Heart right ventricle (tissue), 16 donors: ENCODE measurements at regions not wholly inside any gene's neighbourhood (a gene's known extent, or its start where the extent isn't known, plus 50 kb on each side); places are given as distances from the start of the nearest gene placed in this dataset.

Experiments
- ATAC-seq, 8 donors: fragments of 200-7000 bp; cut with Tn5 transposase; one replicate each; pipeline ENCODE4 v1.9.1; 2020; ENCODE audit warnings: mild to moderate bottlenecking in 8 of 8, moderate library complexity in 8 of 8, moderate number of reproducible peaks in 1 of 8
- DNase-seq, 2 donors: peaks; one replicate each; pipeline ENCODE4 v3.0.0-alpha.2; 2020
- H3K27ac ChIP-seq, 10 donors: fragments of 200-600 bp; sonication (generic) in 2 of 10; one replicate each; pipeline versions ENCODE4 v1.5.0 to v1.8.0; 2020 to 2022; ENCODE audit warnings: mild to moderate bottlenecking in 3 of 10
- H3K27me3 ChIP-seq, 7 donors: fragments of 200-600 bp; one replicate each; pipeline ENCODE4 v1.8.0; 2021 to 2022; ENCODE audit warnings: mild to moderate bottlenecking in 2 of 7
- H3K36me3 ChIP-seq, 9 donors: fragments of 200-600 bp; sonication (generic) in 1 of 9; one replicate each; pipeline versions ENCODE4 v1.5.0 to v1.8.0; 2020 to 2022; ENCODE audit warnings: mild to moderate bottlenecking in 2 of 9
- H3K4me1 ChIP-seq, 9 donors: fragments of 200-600 bp; sonication (generic) in 1 of 9; one replicate each; pipeline versions ENCODE4 v1.5.0 to v1.8.0; 2020 to 2022; ENCODE audit warnings: mild to moderate bottlenecking in 4 of 9
- H3K4me3 ChIP-seq, 10 donors: fragments of 200-600 bp; sonication (generic) in 2 of 10; one replicate each; pipeline versions ENCODE4 v1.5.0 to v1.8.0; 2020 to 2022; ENCODE audit warnings: mild to moderate bottlenecking in 7 of 10, moderate library complexity in 2 of 10
- H3K9me3 ChIP-seq, 11 donors: fragments of 200-600 bp in 10 of 11; sonication (generic) in 2 of 11; one replicate each; pipeline versions ENCODE4 v1.5.0 to v1.8.0; 2013 to 2022; ENCODE audit warnings: mild to moderate bottlenecking in 2 of 11, control low read depth in 1 of 11, moderate library complexity in 1 of 11
- WGBS, 2 donors: extraction: QIAGEN DNeasy Blood & Tissue Kit; methylation state at CpG; one replicate each; pipeline ENCODE4 v1.1.7; 2013; ENCODE audit warnings: inconsistent platforms in 1 of 2; 5-methylcytosine and 5-hydroxymethylcytosine counted together
- intact Hi-C, 10 donors: fragments of 100-400 bp; cut with DNase I; formaldehyde crosslinking; loops; one replicate each; pipeline versions ENCODE4 v1.11.1 to v1.14.2; 2022
- TF ChIP-seq, protein P1 (sequence below), 9 donors: fragments of 200-600 bp; sonication (generic) in 2 of 9; IDR thresholded peaks; one replicate each; pipeline versions ENCODE4 v1.5.0 to v1.8.0; 2021 to 2022; ENCODE audit warnings: antibody characterized with exemption in 9 of 9, mild to moderate bottlenecking in 5 of 9, moderate library complexity in 1 of 9
- donor health status: Arrhythmogenic right ventricular cardiomyopathy.
- donor health status: ischemic (EF 13 %, LVEDD 7.1; RV severe dilation, severe dysfunction).
- donor health status: healthy with polysubstance abuse.
- donor health status: DM: no; HTN: yes; CAD: no.
- donor health status: DM: no; HTN: no; CAD: no.
- donor health status: ischemic (EF 25% LVEDD 6.9; RV normal size, moderate dysfunction).
- donor health status: ischemic (EF 25% LVEDD 5.7; RV mildly dilated, moderate dysfunction).
- donor health status: healthy.
- donor health status: DM: yes; HTN: yes; CAD: no.
- donor health status: Ischemic cardiomyopathy.
- donor health status: ischemic (EF 35%, LVEDD 5.7; RV mildly dilated, moderate dysfunction).
- donor health status: nonischemic (EF 11% LVEDD 7.7; RV severe dilation, severe dysfunction).
- donor health status: DM: yes; HTN: yes; CAD: no.
- donor health status: PGD.
- donor health status: ischemic (EF 29% LVEDD 5.4; RV normal size, mild dysfunction).
- donor health status: nonischemic (EF 23%, LVEDD 6.1; RV moderate dilation, normal function).

DNA sequence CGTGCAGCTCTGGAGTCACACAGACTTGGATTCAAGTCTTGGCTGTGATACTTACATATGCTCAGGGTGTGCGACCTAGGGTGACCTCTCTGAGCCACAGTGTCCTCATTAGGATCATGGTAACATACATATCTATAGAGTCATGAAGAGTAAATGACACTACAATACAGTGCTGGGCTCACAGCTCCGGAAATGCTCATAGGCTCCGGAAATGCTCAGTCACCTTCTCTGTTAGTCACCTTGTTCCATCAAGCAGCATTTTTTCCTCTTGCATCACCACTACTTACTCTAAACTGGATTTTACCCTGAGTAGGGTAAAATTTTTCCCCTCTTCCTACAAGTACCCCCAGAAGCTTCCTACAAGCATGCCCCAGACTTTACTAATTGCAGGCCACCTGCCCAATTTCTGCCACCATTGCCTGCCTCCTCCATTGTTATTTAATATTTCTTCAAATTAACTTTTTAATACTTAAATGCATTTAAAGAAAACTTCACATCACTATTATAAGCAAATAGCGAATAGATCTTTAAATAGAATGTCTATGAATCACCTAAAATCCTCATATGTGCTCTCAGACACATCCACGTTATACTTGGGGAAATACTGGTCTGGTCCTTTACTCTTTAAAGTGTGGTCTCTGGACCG is 147.6 kb upstream of the SPRY4 start:
- DNase-seq = no peak
- Histone ChIP-seq H3K9me3 (no peaks in the 10 kb centered on the region), H3K27ac (peak overlapping the region in 1 of 10 donors; percentile 10), H3K4me1 (peaks cover 0 to 4% (median 0%) of the 10 kb centered on the region in 9 donors), H3K36me3 (no peaks in the 10 kb centered on the region), H3K4me3 (no peak overlapping the region), H3K27me3 (no peaks in the 10 kb centered on the region)
- TF ChIP-seq, protein P1, sequence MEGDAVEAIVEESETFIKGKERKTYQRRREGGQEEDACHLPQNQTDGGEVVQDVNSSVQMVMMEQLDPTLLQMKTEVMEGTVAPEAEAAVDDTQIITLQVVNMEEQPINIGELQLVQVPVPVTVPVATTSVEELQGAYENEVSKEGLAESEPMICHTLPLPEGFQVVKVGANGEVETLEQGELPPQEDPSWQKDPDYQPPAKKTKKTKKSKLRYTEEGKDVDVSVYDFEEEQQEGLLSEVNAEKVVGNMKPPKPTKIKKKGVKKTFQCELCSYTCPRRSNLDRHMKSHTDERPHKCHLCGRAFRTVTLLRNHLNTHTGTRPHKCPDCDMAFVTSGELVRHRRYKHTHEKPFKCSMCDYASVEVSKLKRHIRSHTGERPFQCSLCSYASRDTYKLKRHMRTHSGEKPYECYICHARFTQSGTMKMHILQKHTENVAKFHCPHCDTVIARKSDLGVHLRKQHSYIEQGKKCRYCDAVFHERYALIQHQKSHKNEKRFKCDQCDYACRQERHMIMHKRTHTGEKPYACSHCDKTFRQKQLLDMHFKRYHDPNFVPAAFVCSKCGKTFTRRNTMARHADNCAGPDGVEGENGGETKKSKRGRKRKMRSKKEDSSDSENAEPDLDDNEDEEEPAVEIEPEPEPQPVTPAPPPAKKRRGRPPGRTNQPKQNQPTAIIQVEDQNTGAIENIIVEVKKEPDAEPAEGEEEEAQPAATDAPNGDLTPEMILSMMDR (IDR thresholded peaks at IDR 0.05) = no peak
- peak in 1 of 8 donors; percentile 35 for ATAC-seq
- intact Hi-C loops = no loop called here
- 80 to 86% methylated on average over 7 of the region's 7 CpGs for WGBS, 2 donors

DNA sequence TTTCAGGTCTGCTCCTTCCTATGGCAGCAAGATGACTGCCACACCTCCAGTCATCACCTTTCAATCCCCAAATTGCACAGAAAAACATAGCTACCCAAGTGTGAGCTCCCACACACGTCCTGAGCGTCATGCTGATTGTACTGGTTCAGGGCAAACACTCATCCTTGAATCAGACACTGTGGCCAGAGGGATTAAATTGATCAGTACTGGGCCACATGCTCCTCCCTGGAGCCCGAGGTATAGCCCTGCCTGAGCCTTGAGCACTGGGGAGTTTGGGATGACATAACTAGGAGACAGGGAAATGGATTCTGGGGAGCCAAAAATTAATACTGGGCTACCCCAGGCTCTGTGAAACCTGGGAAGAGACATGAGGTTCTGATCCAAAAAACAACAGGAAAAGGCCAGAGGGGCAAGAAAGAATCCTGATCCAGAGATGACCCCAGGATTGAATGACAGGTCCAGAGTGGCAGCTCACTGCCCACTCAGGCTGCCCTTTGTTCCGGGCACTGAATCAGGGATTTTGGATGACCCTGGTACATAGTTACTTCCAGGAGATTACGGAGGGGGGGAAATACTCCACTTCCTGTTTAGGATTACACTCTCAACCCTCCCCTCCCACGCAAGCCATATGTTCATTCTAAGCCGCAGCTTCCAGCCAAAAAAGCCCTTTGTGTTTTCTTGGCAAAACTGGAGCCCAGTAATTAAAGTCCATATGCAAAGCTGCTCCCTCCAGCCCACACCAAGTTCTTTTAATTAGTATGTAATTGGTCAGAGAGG is 141.6 kb upstream of the SPRY4 start:
- Histone ChIP-seq H3K4me3 (no peak overlapping the region), H3K27ac (peak overlapping the region in 1 of 10 donors; percentile 28), H3K36me3 (no peaks in the 10 kb centered on the region), H3K27me3 (no peaks in the 10 kb centered on the region), H3K9me3 (no peaks in the 10 kb centered on the region), H3K4me1 (peaks cover 0 to 14% (median 7%) of the 10 kb centered on the region in 9 donors)
- intact Hi-C loops = no loop called here
- 60 to 66% methylated on average over 7 of the region's 7 CpGs for WGBS, 2 donors
- TF ChIP-seq, protein P1 (IDR thresholded peaks at IDR 0.05) = no peak
- no peak for ATAC-seq
- no peak for DNase-seq

DNA sequence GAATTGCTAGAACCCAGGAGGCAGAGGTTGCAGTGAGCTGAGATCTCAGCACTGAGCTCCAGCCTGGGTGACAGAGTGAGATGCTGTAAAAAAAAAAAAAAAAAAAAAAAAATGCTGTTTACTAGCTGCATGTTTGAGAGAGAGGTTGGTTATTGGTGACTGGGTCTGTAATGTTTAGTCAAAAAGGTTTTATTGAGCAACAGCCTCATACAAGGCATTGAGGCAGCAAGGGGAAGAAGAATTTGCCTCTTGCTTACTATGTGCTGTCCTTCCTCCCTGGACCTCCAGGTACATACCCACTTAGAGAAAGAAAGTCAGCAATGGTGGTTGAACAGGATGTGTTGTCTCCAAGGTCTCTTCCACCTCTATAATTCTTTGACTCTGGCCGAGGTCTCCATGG is 140.7 kb upstream of the SPRY4 start:
- H3K4me3 ChIP-seq = no peak overlapping the region
- no peaks in the 10 kb centered on the region for H3K27me3 ChIP-seq
- H3K4me1 ChIP-seq = peaks cover 0 to 14% (median 7%) of the 10 kb centered on the region in 9 donors
- no peak for ATAC-seq
- H3K9me3 ChIP-seq = no peaks in the 10 kb centered on the region
- intact Hi-C loops = no loop called here
- no peaks in the 10 kb centered on the region for H3K36me3 ChIP-seq
- DNase-seq = no peak
- TF ChIP-seq, protein P1 (IDR thresholded peaks at IDR 0.05) = no peak
- WGBS, 2 donors = 83 to 88% methylated on average over 1 of the region's 1 CpG
- H3K27ac ChIP-seq = no peak overlapping the region

DNA sequence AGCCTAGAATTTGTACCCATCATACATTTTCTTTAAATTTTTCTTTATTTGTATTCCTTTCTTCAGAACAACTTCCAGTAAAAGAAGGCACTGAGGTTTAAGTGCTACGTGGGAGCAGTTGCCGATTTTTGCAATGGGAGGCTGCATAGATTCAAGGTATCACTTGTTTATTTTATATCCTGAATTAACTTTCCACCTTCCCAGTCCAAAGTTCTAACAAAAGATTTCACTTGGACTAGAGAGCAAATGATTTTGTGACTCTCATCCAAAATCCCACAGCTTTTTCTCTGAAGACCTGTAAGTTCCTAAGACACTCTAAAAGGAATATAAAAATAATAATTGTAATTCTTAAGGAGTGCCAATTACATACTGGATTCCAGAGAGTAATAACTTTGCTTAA is 139.1 kb upstream of the SPRY4 start:
- H3K36me3 ChIP-seq = no peaks in the 10 kb centered on the region
- TF ChIP-seq, protein P1 (IDR thresholded peaks at IDR 0.05) = no peak
- DNase-seq (no peak), ATAC-seq (no peak)
- no peaks in the 10 kb centered on the region for H3K27me3 ChIP-seq
- no peaks in the 10 kb centered on the region for H3K9me3 ChIP-seq
- peaks cover 0 to 12% (median 7%) of the 10 kb centered on the region in 9 donors for H3K4me1 ChIP-seq
- H3K4me3 ChIP-seq = no peak overlapping the region
- 87 to 89% methylated on average over 2 of the region's 2 CpGs for WGBS, 2 donors
- intact Hi-C loops = no loop called here
- H3K27ac ChIP-seq = no peak overlapping the region
